Suppressor macrophage treated with lipopolysaccharide for 1 hour (primary cell): ENCODE measurements at regions not wholly inside any gene's neighbourhood (a gene's known extent, or its start where the extent isn't known, plus 50 kb on each side); places are given as distances from the start of the nearest gene placed in this dataset.

Source experiments
- DNase-seq, 3 donors: peaks; one replicate each; pipeline ENCODE4 v3.0.0-alpha.2; 2020 to 2022

DNA sequence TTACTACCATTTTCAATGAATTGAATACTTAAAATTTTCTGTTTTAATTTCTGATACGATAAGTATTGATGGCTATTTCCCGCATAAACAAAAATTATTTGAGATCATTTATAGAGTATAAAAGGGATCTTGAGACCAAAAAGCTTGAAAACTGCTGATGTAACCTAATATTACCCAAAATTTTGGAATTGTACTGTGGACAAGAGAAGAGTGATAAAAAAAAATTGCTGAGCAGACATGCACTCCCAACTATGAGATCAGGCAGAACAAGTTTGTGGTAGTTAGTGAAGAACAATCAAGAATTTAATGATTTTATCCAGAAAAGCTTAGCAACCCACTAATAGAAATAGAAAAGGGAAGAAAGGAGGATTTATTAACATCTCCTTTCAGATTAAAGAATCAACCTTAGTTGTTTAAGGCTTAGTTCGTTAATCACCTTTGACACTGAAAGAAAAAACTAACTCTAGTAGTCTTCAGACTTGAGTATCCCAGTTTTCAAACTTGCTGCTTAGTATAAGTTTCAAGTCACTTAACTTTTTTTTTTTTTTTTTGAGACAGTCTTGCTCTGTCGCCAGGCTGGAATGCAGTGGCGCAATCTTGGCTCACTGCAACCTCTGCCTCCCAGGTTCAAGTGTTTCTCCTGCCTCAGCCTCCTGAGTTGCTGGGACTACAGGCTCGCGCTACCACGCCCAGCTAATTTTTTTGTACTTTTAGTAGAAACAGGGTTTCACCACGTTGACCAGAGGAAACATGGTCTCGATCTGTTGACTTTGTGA, 50.6 kb upstream of the ZC3HAV1 start:
- DNase-seq, result no peak

DNA sequence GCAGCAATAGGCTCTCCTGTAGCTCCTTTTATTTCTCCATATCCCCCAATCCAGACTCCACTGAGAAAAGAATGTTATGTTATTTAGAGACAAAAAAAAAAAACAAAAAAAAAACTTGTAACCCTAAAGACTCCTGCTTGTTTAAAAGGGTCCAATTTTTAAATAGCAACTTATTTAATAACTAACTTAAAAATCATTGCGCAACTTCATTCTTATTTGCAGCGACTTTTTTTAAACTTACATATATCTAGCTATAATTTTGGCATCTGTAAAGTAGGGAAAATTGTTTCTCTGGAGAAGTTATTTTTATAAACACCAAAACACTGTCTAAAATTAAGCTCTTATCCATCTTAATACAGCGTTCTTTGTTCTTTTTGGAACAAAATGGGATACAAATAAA, 59.0 kb upstream of the ZC3HAV1 start:
- no peak for DNase-seq

DNA sequence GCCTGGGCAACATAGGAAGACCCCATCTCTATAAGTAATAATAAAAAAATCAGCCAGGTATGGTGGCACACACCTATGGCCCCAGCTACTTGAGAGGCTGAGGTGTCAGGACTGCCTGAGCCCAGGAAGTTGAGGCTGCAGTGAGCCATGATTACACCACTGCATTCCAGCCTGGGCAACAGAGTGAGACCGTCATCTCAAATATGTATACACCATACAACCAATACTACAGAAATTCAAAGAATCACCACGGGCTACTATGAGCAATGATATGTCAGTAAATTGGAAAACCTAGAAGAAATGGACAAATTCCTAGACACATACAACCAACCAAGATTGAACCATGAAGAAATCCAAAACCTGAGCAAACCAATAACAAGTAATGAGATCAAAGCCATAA, 60.3 kb upstream of the ZC3HAV1 start:
- DNase-seq, result no peak

DNA sequence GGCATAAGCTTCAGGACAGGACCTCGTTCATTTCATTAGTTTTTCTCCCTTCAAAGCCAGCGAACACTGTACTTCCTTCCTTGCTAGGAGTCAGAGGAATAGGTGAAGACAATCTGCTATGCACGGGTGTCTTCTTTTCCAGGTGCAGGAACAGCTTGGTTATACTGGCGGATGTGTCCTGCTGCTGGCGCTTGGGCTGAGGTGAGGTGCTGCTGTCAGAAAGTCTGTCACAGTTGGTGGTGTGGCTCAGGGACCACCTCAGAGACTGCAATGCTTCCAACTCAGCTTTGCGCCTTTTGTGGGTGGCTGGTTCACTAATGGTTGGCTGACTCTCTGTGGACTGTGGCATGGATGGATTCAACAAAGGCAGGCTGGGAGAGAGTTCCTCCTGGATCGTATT, 58.3 kb upstream of the UBN2 start:
- DNase-seq, result no peak

DNA sequence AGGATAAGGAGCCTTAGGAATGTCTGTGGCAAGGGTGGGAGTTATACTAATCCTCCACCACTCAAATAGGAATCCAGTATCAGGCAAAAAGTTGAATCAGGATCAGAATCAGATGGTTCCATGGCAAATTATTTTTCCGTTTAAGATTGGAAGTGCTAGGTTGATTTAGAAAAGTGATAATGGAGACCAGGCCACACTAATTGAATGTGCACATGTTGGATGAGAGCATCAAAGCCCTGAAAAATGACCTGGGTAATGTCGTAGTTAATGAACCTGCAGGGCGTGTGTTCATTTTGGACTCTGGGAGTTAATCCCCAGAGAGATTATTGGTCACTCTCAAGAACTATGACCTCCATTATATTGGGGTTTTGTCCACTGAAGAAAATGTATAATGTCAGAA, 53.3 kb upstream of the UBN2 start:
- no peak for DNase-seq

DNA sequence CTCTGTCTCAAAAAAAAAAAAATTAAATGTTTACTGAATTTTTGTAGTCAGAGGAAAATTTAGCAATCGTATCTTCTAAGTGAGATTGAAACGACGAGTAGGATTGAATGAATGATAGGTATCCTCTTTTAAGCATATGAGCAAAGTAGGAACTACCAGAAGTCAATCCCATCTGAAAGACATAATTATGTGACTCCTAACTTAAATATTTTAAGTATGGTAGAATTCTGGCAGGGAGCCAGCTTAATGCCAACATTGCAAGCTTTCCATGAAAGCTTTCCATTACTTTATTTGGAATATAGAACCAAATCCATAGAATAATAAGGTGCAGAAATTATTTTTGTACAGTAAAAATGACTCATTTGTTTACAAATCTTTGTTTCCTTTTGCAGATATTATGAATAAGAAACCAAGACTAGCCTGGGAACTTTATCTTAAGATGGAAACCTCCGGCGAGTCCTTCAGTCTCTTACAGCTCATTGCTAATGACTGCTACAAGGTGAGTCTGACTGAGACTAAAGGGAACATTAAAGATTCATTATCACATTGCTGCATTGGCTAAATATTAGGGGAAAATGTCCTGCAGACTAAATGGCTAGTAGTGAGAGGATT, 50.2 kb upstream of the UBN2 start:
- DNase-seq, result peak in 1 of 3 donors; percentile 4
